IMR-90 (cell line): ENCODE measurements at regions not wholly inside any gene's neighbourhood (a gene's known extent, or its start where the extent isn't known, plus 50 kb on each side); places are given as distances from the start of the nearest gene placed in this dataset.

ENCODE experiments used
- ATAC-seq: fragments of 200-7000 bp; cut with Tn5 transposase; 2 replicates; pipeline ENCODE4 v1.9.1; 2020; ENCODE audit warnings: low read depth, mild to moderate bottlenecking, moderate library complexity
- BruUV-seq: library from RNA; stranded (reverse); fragments of 400-500 nt; replicated peaks from 2 replicates; lab custom pipeline; 2021; lab: Mats Ljungman, UMichigan
- CTCF ChIA-PET: fragments of 300-600 bp; formaldehyde crosslinking; extraction: SDS; loops from one replicate; lab custom pipeline; 2021; ENCODE audit warnings: antibody characterized with exemption; lab: Yijun Ruan, JAX
- POLR2A ChIA-PET: fragments of 300-600 bp; sonication (Branson Sonifier 250); formaldehyde crosslinking; loops from one replicate; lab custom pipeline; 2022; ENCODE audit warnings: antibody characterized with exemption; ENCODE audit not compliant: unreplicated experiment; lab: Charles Lee
- DNase-seq: peaks from one replicate; pipeline ENCODE4 v3.0.0; 2013
- H2AFZ ChIP-seq: replicated peaks from 2 replicates; pipeline ENCODE3; 2013; ENCODE audit warnings: low read length, mild to moderate bottlenecking; ENCODE audit not compliant: poor library complexity
- H2AK5ac ChIP-seq: 2 replicates; pipeline ENCODE4 v1.6.1; 2013; ENCODE audit warnings: low read depth, low read length, inconsistent platforms
- H2AK9ac ChIP-seq: replicated peaks from 2 replicates; pipeline ENCODE3; 2013; ENCODE audit warnings: mild to moderate bottlenecking, low read depth, low read length, moderate library complexity; ENCODE audit not compliant: poor library complexity
- H2BK120ac ChIP-seq: 2 replicates; pipeline ENCODE4 v1.6.1; 2013; ENCODE audit warnings: low read depth, low read length, inconsistent platforms
- H2BK15ac ChIP-seq: 3 replicates; pipeline ENCODE4 v1.6.1; 2013; ENCODE audit warnings: low read depth, low read length, inconsistent platforms
- H2BK20ac ChIP-seq: 2 replicates; pipeline ENCODE4 v1.6.1; 2013; ENCODE audit warnings: low read depth, mild to moderate bottlenecking, inconsistent platforms, low read length, moderate library complexity
- H2BK5ac ChIP-seq: 2 replicates; pipeline ENCODE4 v1.6.1; 2013; ENCODE audit warnings: mild to moderate bottlenecking, low read depth, low read length, inconsistent platforms; ENCODE audit not compliant: poor library complexity, severe bottlenecking
- H3K14ac ChIP-seq: replicated peaks from 2 replicates; pipeline ENCODE4 v1.6.1; 2013; ENCODE audit warnings: low read depth, low read length, inconsistent platforms
- H3K18ac ChIP-seq: 2 replicates; pipeline ENCODE4 v1.6.1; 2013; ENCODE audit warnings: low read depth, low read length, control low read depth
- H3K23ac ChIP-seq: 2 replicates; pipeline ENCODE4 v1.6.1; 2013; ENCODE audit warnings: low read depth, low read length, inconsistent platforms
- H3K27ac ChIP-seq: 2 replicates; pipeline ENCODE4 v1.5.1; 2013; ENCODE audit warnings: mild to moderate bottlenecking, control low read depth, low read length; ENCODE audit not compliant: insufficient read depth
- H3K27me3 ChIP-seq: 2 replicates; pipeline ENCODE4 v1.6.1; 2013; ENCODE audit warnings: low read length; ENCODE audit not compliant: control insufficient read depth, insufficient read depth
- H3K36me3 ChIP-seq: 2 replicates; pipeline ENCODE4 v1.6.1; 2013; ENCODE audit warnings: low read length, mixed read lengths; ENCODE audit not compliant: control insufficient read depth, insufficient read depth
- H3K4ac ChIP-seq: 2 replicates; pipeline ENCODE4 v1.6.1; 2013; ENCODE audit warnings: low read depth, low read length, inconsistent platforms
- H3K4me1 ChIP-seq: 2 replicates; pipeline ENCODE4 v1.6.1; 2013; ENCODE audit warnings: low read length, mixed read lengths; ENCODE audit not compliant: control insufficient read depth, insufficient read depth
- H3K4me2 ChIP-seq: 2 replicates; pipeline ENCODE4 v1.6.1; 2013; ENCODE audit warnings: low read depth, mild to moderate bottlenecking, control low read depth, low read length, moderate library complexity
- H3K4me3 ChIP-seq: 2 replicates; pipeline ENCODE4 v1.5.1; 2013; ENCODE audit warnings: low read depth, mild to moderate bottlenecking, control low read depth, low read length, moderate library complexity; ENCODE audit not compliant: insufficient read depth
- H3K56ac ChIP-seq: 2 replicates; pipeline ENCODE4 v1.6.1; 2013; ENCODE audit warnings: low read length, inconsistent platforms; ENCODE audit not compliant: insufficient read depth; ENCODE audit errors: extremely low read depth
- H3K79me1 ChIP-seq, 2 experiments: 2 replicates each; pipeline ENCODE4 v1.6.1; 2013; ENCODE audit warnings: low read length in 2 of 2, inconsistent platforms in 1 of 2, low read depth in 1 of 2
- H3K9ac ChIP-seq: 2 replicates; pipeline ENCODE4 v1.6.1; 2013; ENCODE audit warnings: low read depth, low read length, control low read depth
- H3K9me1 ChIP-seq: 2 replicates; pipeline ENCODE4 v1.6.1; 2013; ENCODE audit warnings: low read length, inconsistent platforms; ENCODE audit not compliant: insufficient read depth
- H3K9me3 ChIP-seq: 2 replicates; pipeline ENCODE4 v1.6.1; 2013; ENCODE audit warnings: low read length; ENCODE audit not compliant: control insufficient read depth, insufficient read depth
- H4K20me1 ChIP-seq: 2 replicates; pipeline ENCODE4 v1.6.1; 2013; ENCODE audit warnings: low read length, inconsistent platforms; ENCODE audit not compliant: insufficient read depth
- H4K5ac ChIP-seq: 2 replicates; pipeline ENCODE4 v1.6.1; 2013; ENCODE audit warnings: mild to moderate bottlenecking, low read depth, low read length, control low read depth
- H4K8ac ChIP-seq, 2 experiments: 2 replicates each; pipeline ENCODE4 v1.6.1; 2013; ENCODE audit warnings: low read depth in 2 of 2, low read length in 2 of 2, control low read depth in 1 of 2, inconsistent platforms in 1 of 2
- H4K91ac ChIP-seq: 2 replicates; pipeline ENCODE4 v1.6.1; 2013; ENCODE audit warnings: low read depth, low read length, inconsistent platforms; ENCODE audit not compliant: insufficient read depth
- BHLHE40 ChIP-seq: fragments of 150-350 bp; IDR thresholded peaks from 2 replicates; pipeline ENCODE4 v1.6.1; 2016; ENCODE audit warnings: mild to moderate bottlenecking, low read depth, low read length
- CEBPB ChIP-seq: IDR thresholded peaks from 2 replicates; pipeline ENCODE4 v1.6.1; 2012; ENCODE audit warnings: low read depth, low read length, improper control_type of control experiment
- CHD1 ChIP-seq: IDR thresholded peaks from 2 replicates; pipeline ENCODE4 v1.6.1; 2012; ENCODE audit warnings: low read depth, low read length, improper control_type of control experiment
- ELK1 ChIP-seq: fragments of 150-350 bp; IDR thresholded peaks from 2 replicates; pipeline ENCODE4 v1.6.1; 2016; ENCODE audit warnings: low read depth, mild to moderate bottlenecking, low read length, moderate library complexity, borderline replicate concordance
- FOS ChIP-seq: fragments of 150-350 bp; IDR thresholded peaks from 2 replicates; pipeline ENCODE4 v1.6.1; 2016; ENCODE audit warnings: low read depth, low read length
- MAFK ChIP-seq: IDR thresholded peaks from 2 replicates; pipeline ENCODE4 v1.6.1; 2012; ENCODE audit warnings: low read depth, low read length, improper control_type of control experiment
- MAZ ChIP-seq: IDR thresholded peaks from 2 replicates; pipeline ENCODE4 v1.6.1; 2012; ENCODE audit warnings: low read depth, mild to moderate bottlenecking, low read length, improper control_type of control experiment, moderate library complexity, borderline replicate concordance
- MXI1 ChIP-seq: IDR thresholded peaks from 2 replicates; pipeline ENCODE4 v1.6.1; 2012; ENCODE audit warnings: low read depth, mild to moderate bottlenecking, low read length, moderate library complexity, borderline replicate concordance
- NFE2L2 ChIP-seq: fragments of 150-350 bp; IDR thresholded peaks from 2 replicates; pipeline ENCODE4 v1.6.1; 2016; ENCODE audit warnings: low read depth, mild to moderate bottlenecking, low read length
- POLR2A ChIP-seq: IDR thresholded peaks from 2 replicates; pipeline ENCODE4 v1.6.1; 2012; ENCODE audit warnings: mild to moderate bottlenecking, low read depth, low read length
- RAD21 ChIP-seq: IDR thresholded peaks from 2 replicates; pipeline ENCODE4 v1.6.1; 2012; ENCODE audit warnings: low read length, improper control_type of control experiment
- RCOR1 ChIP-seq: IDR thresholded peaks from 2 replicates; pipeline ENCODE4 v1.6.1; 2012; ENCODE audit warnings: mild to moderate bottlenecking, low read length, improper control_type of control experiment; ENCODE audit not compliant: insufficient replicate concordance
- RFX5 ChIP-seq: IDR thresholded peaks from 2 replicates; pipeline ENCODE4 v1.8.0; 2012; ENCODE audit warnings: low read depth, mild to moderate bottlenecking, low read length, moderate library complexity
- SMC3 ChIP-seq: fragments of 150-350 bp; IDR thresholded peaks from 2 replicates; pipeline ENCODE4 v1.6.1; 2016; ENCODE audit warnings: low read depth, mild to moderate bottlenecking, antibody characterized with exemption, low read length, moderate library complexity
- WGBS, 2 experiments: methylation state at CpG; one replicate each; pipeline versions ENCODE4 v1.1.5 to v1.1.7; 2013; ENCODE audit warnings: missing lambda C conversion rate in 2 of 2; ENCODE audit not compliant: insufficient read length in 1 of 2; ENCODE audit errors: extremely low coverage in 2 of 2; 5-methylcytosine and 5-hydroxymethylcytosine counted together
- dilution Hi-C: fragments of 300-500 bp; cut with HindIII; formaldehyde crosslinking; loops from one replicate; pipeline ENCODE4 v1.14.3; 2018; ENCODE audit warnings: low sequenced_read_pairs; ENCODE audit not compliant: unreplicated experiment
- in situ Hi-C: fragments of 300-500 bp; cut with MboI; formaldehyde crosslinking; loops from 3 replicates; pipeline ENCODE4 v1.14.3; 2019; ENCODE audit warnings: low sequenced_read_pairs, inconsistent platforms, mixed read lengths
- intact Hi-C: fragments of 100-400 bp; cut with micrococcal nuclease; formaldehyde crosslinking; loops from 2 replicates; pipeline ENCODE4 v1.10.0; 2022
- TF ChIP-seq, protein P1 (sequence below): conservative IDR thresholded peaks from 2 replicates; pipeline ENCODE4 v1.5.1; 2012; ENCODE audit warnings: mild to moderate bottlenecking, low read depth, low read length, improper control_type of control experiment
- TF ChIP-seq, protein P2 (sequence below): fragments of 150-350 bp; IDR thresholded peaks from 2 replicates; pipeline ENCODE4 v1.6.1; 2017; ENCODE audit warnings: mild to moderate bottlenecking, antibody characterized with exemption, low read length, low read depth

GRCh38 chr5:164145458-164145857 is 640.0 kb downstream of the MAT2B start:
- H3K56ac ChIP-seq, result no peak overlapping the region
- no peak for ATAC-seq
- no peak for TF ChIP-seq MAFK
- no peak for TF ChIP-seq FOS
- TF ChIP-seq CEBPB, result no peak
- no peak for TF ChIP-seq MXI1
- no peak for TF ChIP-seq RFX5
- no peak for TF ChIP-seq POLR2A
- TF ChIP-seq RAD21, result no peak
- TF ChIP-seq, protein P1, sequence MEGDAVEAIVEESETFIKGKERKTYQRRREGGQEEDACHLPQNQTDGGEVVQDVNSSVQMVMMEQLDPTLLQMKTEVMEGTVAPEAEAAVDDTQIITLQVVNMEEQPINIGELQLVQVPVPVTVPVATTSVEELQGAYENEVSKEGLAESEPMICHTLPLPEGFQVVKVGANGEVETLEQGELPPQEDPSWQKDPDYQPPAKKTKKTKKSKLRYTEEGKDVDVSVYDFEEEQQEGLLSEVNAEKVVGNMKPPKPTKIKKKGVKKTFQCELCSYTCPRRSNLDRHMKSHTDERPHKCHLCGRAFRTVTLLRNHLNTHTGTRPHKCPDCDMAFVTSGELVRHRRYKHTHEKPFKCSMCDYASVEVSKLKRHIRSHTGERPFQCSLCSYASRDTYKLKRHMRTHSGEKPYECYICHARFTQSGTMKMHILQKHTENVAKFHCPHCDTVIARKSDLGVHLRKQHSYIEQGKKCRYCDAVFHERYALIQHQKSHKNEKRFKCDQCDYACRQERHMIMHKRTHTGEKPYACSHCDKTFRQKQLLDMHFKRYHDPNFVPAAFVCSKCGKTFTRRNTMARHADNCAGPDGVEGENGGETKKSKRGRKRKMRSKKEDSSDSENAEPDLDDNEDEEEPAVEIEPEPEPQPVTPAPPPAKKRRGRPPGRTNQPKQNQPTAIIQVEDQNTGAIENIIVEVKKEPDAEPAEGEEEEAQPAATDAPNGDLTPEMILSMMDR, result no peak
- TF ChIP-seq BHLHE40, result no peak
- TF ChIP-seq, protein P2, sequence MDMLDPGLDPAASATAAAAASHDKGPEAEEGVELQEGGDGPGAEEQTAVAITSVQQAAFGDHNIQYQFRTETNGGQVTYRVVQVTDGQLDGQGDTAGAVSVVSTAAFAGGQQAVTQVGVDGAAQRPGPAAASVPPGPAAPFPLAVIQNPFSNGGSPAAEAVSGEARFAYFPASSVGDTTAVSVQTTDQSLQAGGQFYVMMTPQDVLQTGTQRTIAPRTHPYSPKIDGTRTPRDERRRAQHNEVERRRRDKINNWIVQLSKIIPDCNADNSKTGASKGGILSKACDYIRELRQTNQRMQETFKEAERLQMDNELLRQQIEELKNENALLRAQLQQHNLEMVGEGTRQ, result no peak
- no peak for TF ChIP-seq MAZ
- no peak for TF ChIP-seq SMC3
- TF ChIP-seq ELK1, result no peak
- no peak for TF ChIP-seq NFE2L2
- TF ChIP-seq CHD1, result no peak
- no peak for TF ChIP-seq RCOR1
- H2AK9ac ChIP-seq, result no peak overlapping the region
- no peak overlapping the region for H3K4me2 ChIP-seq
- H4K8ac ChIP-seq, result no peak overlapping the region
- BruUV-seq, result no TSS peak
- intact Hi-C loops (no loop called here), dilution Hi-C loops (no loop called here), in situ Hi-C loops (no loop called here)
- no peak overlapping the region for H4K5ac ChIP-seq
- H4K91ac ChIP-seq, result no peak overlapping the region
- no peak overlapping the region for H3K27ac ChIP-seq
- H3K18ac ChIP-seq, result no peak overlapping the region
- no peak overlapping the region for H3K23ac ChIP-seq
- no peak for DNase-seq
- H3K9me3 ChIP-seq, result no peaks in the 10 kb centered on the region
- no peaks in the 10 kb centered on the region for H3K4me1 ChIP-seq
- H2BK20ac ChIP-seq, result no peak overlapping the region
- H2AFZ ChIP-seq, result no peak overlapping the region
- no peaks in the 10 kb centered on the region for H3K27me3 ChIP-seq
- no peak overlapping the region for H2BK15ac ChIP-seq
- no peak overlapping the region for H3K14ac ChIP-seq
- H3K9me1 ChIP-seq, result no peaks in the 10 kb centered on the region
- no peak overlapping the region for H3K4me3 ChIP-seq
- H4K20me1 ChIP-seq, result no peaks in the 10 kb centered on the region
- H2AK5ac ChIP-seq, result no peak overlapping the region
- no peak overlapping the region for H3K4ac ChIP-seq
- no peaks in the 10 kb centered on the region for H3K36me3 ChIP-seq
- H2BK120ac ChIP-seq, result no peak overlapping the region
- WGBS, 2 experiments, result no CpG with 5 or more reads among the region's 1 CpG
- ChIA-PET POLR2A (no interaction called here), CTCF (no interaction called here)
- no peak overlapping the region for H2BK5ac ChIP-seq
- H3K9ac ChIP-seq, result no peak overlapping the region
- no peaks in the 10 kb centered on the region for H3K79me1 ChIP-seq
